Brain microvascular endothelial cell (primary cell): ENCODE measurements at regions not wholly inside any gene's neighbourhood (a gene's known extent, or its start where the extent isn't known, plus 50 kb on each side); places are given as distances from the start of the nearest gene placed in this dataset.
A peak's percentile ranks its signal among the peaks of the same experiment; 100 is the strongest.
"Not testable (repeated sequence)": the region's sequence is repeated elsewhere in the genome, so short reads cannot be mapped to it uniquely, and the experiment has no call there.

Experiments
- DNase-seq: peaks from one replicate; pipeline ENCODE4 v3.0.0-alpha.2; 2020
- H3K27ac ChIP-seq: fragments of 250-450 bp; sonication (Bioruptor Pico); 2 replicates; pipeline ENCODE4 v1.5.1; 2020; ENCODE audit warnings: mild to moderate bottlenecking, moderate library complexity
- H3K27me3 ChIP-seq: fragments of 250-450 bp; sonication (Bioruptor Pico); replicated peaks from 2 replicates; pipeline ENCODE4 v1.5.1; 2020; ENCODE audit warnings: mild to moderate bottlenecking
- H3K36me3 ChIP-seq: fragments of 250-450 bp; sonication (Bioruptor Pico); replicated peaks from 2 replicates; pipeline ENCODE4 v1.5.1; 2020; ENCODE audit warnings: mild to moderate bottlenecking
- H3K4me3 ChIP-seq: 2 replicates; pipeline ENCODE4 v1.5.1; 2011; ENCODE audit warnings: low read depth, mild to moderate bottlenecking, control low read depth, low read length, moderate library complexity
- CTCF ChIP-seq: IDR thresholded peaks from 2 replicates; pipeline ENCODE4 v1.5.1; 2011; ENCODE audit warnings: low read depth, mild to moderate bottlenecking, moderate library complexity, low read length, control low read depth, inconsistent platforms; ENCODE audit errors: missing control alignments
- in situ Hi-C: cut with HindIII; loops from 2 replicates; pipeline ENCODE4 v1.10.0; 2017; ENCODE audit warnings: low sequenced_read_pairs, low pct_ligation_motif_present

GRCh38 chrX:121671649-121672048 lies 624.2 kb downstream of the GLUD2 start:
- in situ Hi-C loops, result no loop called here
- H3K36me3 ChIP-seq, result no peaks in the 10 kb centered on the region
- no peak overlapping the region for H3K27ac ChIP-seq
- H3K4me3 ChIP-seq, result no peak overlapping the region
- no peaks in the 10 kb centered on the region for H3K27me3 ChIP-seq
- TF ChIP-seq CTCF, result no peak
- DNase-seq, result no peak

GRCh38 chrX:121709236-121709635 lies 661.8 kb downstream of the GLUD2 start:
- in situ Hi-C loops, H3K27me3 ChIP-seq, H3K27ac ChIP-seq, H3K4me3 ChIP-seq, H3K36me3 ChIP-seq: not testable (repeated sequence)
- peak; percentile 1 for DNase-seq

GRCh38 chrX:121733514-121733913 lies 686.1 kb downstream of the GLUD2 start:
- in situ Hi-C loops, result no loop called here
- DNase-seq, result no peak
- Histone ChIP-seq H3K27ac (no peak overlapping the region), H3K4me3 (no peak overlapping the region), H3K36me3 (no peaks in the 10 kb centered on the region), H3K27me3 (no peaks in the 10 kb centered on the region)
- TF ChIP-seq CTCF, result no peak

DNA sequence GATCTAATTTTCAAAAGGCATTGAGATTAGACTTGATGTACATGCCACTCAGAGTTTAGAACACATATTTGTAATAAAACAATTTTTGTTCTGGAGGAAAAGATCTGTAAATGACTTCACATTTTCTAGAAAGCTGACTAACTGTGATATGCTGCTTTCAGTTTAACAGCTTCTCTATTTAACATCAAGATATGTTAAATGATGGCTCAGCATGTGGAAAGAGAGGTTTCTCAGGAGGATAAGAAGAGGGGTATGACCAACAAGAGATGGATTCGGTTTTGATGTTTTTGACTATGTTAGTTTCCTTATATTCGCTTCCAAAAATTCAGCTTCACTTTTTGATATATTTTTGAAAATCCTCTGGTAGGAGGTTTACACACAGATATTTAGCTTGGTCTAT lies 698.7 kb downstream of the GLUD2 start:
- in situ Hi-C loops, result no loop called here
- H3K36me3 ChIP-seq, result no peaks in the 10 kb centered on the region
- no peak for DNase-seq
- TF ChIP-seq CTCF, result no peak
- no peak overlapping the region for H3K4me3 ChIP-seq
- H3K27me3 ChIP-seq, result no peaks in the 10 kb centered on the region
- H3K27ac ChIP-seq, result no peak overlapping the region

DNA sequence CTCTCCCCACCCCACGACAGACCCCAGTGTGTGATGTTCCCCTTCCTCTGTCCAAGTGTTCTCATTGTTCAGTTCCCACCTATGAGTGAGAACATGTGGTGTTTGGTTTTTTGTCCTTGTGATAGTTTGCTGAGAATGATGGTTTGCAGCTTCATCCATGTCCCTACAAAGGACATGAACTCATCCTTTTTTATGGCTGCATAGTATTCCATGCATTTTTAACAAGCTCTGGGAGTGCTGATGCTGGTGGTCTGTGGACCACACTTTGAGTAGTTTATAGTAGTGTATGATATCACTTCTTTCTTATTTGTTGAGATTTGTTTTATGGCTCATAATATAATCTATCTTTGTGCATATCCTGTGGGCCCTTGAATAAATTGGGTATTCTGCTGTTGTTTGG lies 706.2 kb downstream of the GLUD2 start:
- DNase-seq, H3K4me3 ChIP-seq, H3K27me3 ChIP-seq, in situ Hi-C loops, H3K27ac ChIP-seq, H3K36me3 ChIP-seq: not testable (repeated sequence)

DNA sequence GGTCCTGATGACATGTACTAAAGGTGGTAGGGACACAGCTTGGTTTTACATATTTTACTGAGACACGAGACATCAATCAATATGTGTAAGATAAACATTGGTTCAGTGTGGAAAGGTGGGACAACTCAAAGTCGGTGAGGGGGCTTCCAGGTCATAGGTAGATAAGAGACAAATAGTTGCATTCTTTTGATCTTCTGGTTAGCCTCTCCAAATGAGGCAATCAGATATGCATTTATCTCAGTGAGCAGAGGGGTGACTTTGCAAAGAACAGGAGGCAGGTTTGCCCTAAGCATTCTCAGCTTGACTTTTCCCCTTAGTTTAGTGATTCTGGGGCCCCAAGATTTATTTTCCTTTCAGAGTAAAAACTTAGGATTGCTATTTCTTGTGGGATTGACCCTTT lies 706.9 kb downstream of the GLUD2 start:
- in situ Hi-C loops, result no loop called here
- H3K27me3 ChIP-seq, result no peaks in the 10 kb centered on the region
- no peak overlapping the region for H3K27ac ChIP-seq
- H3K36me3 ChIP-seq, result no peaks in the 10 kb centered on the region
- no peak for TF ChIP-seq CTCF
- H3K4me3 ChIP-seq, result no peak overlapping the region
- no peak for DNase-seq

GRCh38 chrX:121755541-121755940 lies 708.1 kb downstream of the GLUD2 start:
- Histone ChIP-seq H3K27me3 (no peaks in the 10 kb centered on the region), H3K27ac (no peak overlapping the region), H3K36me3 (no peaks in the 10 kb centered on the region), H3K4me3 (no peak overlapping the region)
- DNase-seq, result no peak
- no peak for TF ChIP-seq CTCF
- in situ Hi-C loops, result no loop called here
